GM18517 (cell line): ENCODE measurements at regions not wholly inside any gene's neighbourhood (a gene's known extent, or its start where the extent isn't known, plus 50 kb on each side); places are given as distances from the start of the nearest gene placed in this dataset.

Experiments
- ATAC-seq: cut with Tn5 transposase; IDR thresholded peaks from one replicate; pipeline ENCODE4 v1.9.1; 2021; ENCODE audit warnings: mild to moderate bottlenecking, moderate library complexity; ENCODE audit not compliant: unreplicated experiment

DNA sequence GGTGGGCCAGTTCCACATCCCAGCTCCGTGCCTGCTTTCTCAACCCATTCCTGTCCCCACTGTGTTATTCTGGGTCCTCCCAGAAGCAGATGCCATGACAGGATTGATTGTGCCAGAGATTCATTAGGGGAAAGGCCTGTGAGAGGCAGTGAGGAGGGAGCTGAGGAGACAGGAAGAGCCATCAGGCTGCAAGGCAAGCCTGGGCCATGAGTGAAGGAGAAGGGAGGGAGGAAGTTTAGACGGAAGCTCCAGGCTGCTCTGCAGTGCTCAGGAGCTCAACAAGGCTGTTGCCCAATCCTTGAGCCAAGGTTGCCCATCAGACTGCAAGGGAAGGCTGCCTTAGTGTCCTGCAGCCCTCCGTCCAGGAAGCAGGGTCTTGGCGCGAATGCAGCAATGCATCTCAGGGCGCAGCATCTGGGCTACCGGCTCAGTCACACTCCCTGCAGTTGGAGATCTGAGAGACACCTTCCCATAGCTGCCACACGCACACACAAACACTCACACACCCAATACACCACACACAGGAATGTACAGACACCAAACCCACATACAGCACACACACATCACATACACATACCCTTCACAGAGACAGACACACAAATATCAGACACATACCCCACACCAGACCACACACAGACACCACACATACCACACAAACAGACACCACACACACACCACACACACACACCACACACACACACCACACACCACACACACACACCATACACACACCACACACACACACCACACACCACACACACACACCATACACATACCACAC lies 139.5 kb upstream of the NDUFV2 start:
- ATAC-seq: no peak

DNA sequence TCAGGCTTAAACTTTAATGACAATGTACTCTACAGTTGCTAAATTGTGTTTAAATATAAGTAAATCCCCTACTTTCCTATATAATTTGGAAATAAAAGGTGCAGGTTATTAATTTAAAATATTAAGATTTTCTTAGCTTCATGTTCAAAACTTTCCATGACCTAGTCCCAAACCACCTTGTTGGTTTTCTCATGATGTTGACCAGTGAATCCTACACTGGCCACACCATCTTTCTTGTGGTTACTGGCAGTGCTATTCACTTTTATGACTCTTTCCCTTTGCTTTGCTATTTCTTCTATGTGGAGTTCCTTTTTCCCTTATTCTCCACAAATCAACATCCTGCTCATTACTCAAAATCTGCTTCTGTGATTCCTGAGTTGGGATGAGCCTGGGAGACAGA lies 138.6 kb upstream of the NDUFV2 start:
- no peak for ATAC-seq

GRCh38 chr18:8965398-8965797 lies 137.1 kb upstream of the NDUFV2 start:
- ATAC-seq: no peak

- no peak for ATAC-seq
Measured at GRCh38 chr18:8966821-8967220, 135.7 kb upstream of the NDUFV2 start.

DNA sequence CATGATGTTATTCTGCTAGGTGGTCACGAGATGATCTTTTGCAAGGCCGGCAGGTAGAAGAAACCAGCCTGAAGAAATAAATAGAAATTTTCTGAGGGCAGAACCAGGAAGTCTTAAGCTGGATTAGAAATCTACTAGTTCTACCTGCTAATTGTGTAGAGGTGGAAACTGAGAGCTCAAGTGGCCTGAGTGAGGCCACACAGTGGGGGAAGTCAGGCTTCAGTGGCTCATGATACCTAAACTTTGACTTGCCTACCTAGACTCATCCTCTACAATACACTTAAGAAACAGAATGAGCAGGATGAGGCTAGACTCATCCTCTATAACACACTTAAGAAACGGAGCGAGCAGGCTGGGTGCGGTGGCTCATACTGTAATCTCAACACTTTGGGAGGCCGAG lies 134.9 kb upstream of the NDUFV2 start:
- no peak for ATAC-seq

DNA sequence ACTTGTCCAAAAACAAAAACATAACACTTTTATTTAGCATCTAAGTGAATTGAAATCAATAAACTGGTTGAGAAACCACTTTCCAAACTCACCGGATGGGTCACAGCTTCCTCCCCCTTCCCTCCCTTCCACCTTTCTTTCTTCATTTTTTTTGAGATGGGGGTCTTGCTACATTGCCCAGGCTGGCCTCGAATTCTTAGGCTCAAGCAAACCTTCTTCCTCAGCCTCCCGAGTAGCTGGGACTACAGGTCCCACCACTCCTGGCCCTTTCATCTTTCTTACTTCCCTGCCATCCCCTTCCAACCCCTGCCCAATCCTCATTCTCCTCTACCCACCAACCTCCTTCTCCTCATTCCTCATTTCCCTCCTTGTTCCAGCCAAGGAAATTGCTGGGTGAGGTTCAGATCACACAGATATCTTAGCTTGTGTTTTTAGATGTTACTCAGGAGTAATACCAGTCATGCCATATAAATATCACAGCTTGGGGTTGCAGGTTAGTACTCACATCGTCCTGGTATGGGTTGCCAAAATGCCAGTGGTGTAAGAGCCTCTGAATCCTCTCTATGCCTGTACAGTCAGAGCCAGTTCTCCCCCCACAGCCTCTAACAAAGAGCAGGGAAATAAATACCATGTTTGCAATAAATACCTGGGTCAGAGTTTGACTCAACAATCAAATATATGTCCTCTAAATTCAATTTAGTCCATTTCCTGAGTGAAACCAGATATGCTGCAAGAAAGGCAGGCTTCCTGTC lies 132.7 kb upstream of the NDUFV2 start:
- ATAC-seq: no peak

DNA sequence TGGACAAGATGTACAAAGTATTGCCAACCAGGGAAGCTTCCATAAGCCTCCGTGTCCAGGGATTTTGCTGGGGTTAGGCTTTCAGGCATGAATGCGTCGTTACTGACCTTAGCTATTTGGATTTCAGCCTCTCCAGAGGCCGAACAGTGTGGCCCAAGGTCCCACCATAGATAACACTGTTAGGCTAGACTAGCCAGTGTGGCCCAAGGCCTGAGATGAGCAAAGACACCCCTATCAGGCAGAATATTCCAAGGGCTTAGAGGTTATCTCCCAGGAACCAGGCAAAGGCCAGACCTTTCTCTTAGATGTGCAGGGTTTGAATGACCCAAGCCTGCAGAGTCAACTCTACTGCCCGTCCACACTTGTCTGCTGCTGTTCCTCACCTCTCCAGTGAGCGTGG lies 131.7 kb upstream of the NDUFV2 start:
- no peak for ATAC-seq

DNA sequence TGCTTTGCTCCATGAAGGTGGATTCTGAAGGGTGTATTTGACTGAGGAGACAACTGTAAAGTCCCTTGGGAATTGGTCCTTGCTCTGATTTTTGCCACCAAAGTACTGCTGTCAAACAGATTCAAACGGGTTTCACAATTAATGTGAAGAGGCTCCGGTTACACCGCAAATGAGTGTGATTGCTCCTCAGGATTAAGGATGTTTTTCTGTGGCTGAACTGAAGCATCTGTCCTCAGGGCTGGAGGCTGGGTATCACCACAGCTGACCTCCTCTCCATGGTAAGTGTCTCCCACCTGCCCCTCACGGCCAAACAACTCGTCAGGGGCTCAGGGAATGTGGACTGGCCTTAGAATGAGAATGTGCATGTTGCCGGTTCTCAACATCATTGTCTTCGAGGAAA lies 130.4 kb upstream of the NDUFV2 start:
- ATAC-seq: no peak

DNA sequence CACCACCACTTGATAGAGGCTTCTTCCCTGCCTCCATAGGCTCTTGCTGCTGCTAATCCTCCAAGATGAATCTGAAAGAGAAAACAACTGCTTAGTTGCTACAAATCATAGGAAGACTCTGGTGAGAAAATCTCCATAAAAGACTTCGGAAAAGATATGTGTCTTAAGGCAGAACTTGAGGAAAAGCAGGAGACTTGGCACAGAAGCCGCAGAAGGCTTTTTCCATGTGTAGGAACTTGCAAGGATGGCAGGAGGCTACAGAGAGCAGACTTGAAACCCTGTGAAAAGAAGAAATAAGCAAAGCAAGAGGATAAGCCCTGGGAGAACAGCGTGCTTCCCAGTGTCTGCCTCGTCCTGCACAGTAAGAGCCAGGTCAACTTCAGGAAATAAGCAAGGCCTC lies 128.2 kb upstream of the NDUFV2 start:
- ATAC-seq: no peak

- no peak for ATAC-seq
Measured at GRCh38 chr18:8974696-8975095, 127.8 kb upstream of the NDUFV2 start.

- ATAC-seq: no peak
Measured at GRCh38 chr18:8975624-8976023, 126.9 kb upstream of the NDUFV2 start.

GRCh38 chr18:8976606-8977005 lies 125.9 kb upstream of the NDUFV2 start:
- ATAC-seq: no peak

DNA sequence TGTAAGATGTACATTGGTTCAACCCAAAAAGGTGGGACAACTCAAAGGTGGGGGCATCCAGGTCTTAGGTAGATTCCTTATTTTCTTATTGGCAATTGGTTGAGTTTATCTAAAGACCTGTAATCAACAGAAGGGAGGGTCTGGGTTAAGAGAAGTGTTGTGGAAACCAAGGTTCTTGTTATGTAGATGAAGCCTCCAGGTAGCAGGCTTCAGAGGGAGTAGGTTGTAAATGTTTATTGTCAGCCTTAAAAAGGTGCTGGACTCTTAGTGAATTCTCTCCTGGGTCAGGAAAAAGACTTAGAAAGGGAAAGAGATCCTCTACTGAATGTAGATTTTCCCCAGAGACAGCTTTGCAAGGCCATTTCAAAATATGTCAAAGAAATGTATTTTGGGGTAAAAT lies 125.3 kb upstream of the NDUFV2 start:
- no peak for ATAC-seq

- no peak for ATAC-seq
Measured at GRCh38 chr18:8977701-8978100, 124.8 kb upstream of the NDUFV2 start.

DNA sequence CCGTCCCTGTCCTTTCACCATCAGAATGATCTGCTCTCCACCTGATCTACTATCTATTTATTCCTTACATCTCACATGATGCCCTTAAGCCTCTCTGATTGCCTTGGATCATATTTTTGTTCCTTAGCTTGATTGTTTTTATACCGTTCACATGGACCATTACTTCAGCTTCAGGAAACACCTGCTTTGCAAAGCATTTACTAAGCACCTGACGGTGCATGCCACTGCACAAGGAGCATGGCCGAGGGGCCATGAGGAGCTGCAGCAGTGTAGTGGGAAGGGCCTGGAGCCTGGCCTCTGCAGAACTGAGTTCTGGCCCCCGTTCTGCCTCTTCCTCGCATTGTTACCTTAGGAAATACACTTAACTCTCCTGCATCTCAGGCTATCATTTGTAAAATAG lies 124.1 kb upstream of the NDUFV2 start:
- no peak for ATAC-seq

- no peak for ATAC-seq
Measured at GRCh38 chr18:8979258-8979988, 123.1 kb upstream of the NDUFV2 start.

GRCh38 chr18:8980496-8980895 lies 122.0 kb upstream of the NDUFV2 start:
- ATAC-seq: no peak

DNA sequence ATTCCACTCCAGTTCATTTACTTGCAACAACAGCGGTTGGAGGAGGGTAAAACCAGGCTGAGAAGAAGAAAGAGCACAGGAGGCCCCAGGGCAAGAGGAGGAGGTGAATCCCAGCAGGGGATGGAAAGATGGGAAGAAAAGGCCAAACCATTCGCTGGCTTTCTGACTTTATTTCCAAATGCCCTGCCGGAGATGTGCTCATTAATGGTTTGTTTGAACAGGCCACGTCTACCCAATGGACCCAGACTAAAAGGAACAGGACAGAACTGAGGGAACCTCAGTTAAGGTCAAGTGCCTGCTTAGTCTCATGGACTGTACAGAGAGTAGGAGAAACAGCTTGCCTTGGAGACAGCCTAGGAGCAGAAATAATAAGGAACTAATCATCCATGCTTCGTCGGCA lies 121.6 kb upstream of the NDUFV2 start:
- no peak for ATAC-seq

- no peak for ATAC-seq
Measured at GRCh38 chr18:8982416-8983183, 119.9 kb upstream of the NDUFV2 start.

DNA sequence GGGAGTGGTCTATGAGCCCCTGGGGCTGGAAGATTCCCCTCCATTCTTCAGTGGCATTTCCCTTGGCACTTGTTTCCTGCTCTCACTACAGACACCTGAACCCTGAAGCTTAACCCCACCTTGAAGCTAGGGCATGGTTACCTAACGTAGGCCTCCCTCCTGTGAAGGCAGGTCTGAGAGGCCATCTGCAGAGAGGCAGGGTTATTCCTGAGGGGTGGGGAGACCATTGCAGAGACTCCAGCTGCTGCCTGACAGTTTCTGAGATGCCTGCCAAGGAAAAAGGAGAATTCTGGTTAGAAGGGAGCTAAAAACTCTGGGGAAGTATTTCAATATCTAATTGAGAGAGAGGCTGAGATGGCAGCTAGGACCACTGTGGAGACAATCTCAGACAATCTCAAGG lies 119.3 kb upstream of the NDUFV2 start:
- ATAC-seq: no peak

GRCh38 chr18:8984131-8984721 lies 118.3 kb upstream of the NDUFV2 start:
- ATAC-seq: no peak
